GM21515 (cell line): ENCODE measurements at regions not wholly inside any gene's neighbourhood (a gene's known extent, or its start where the extent isn't known, plus 50 kb on each side); places are given as distances from the start of the nearest gene placed in this dataset.
A peak's percentile ranks its signal among the peaks of the same experiment; 100 is the strongest.

Source experiments
- ATAC-seq: cut with Tn5 transposase; IDR thresholded peaks from one replicate; pipeline ENCODE4 v1.9.1; 2021; ENCODE audit not compliant: unreplicated experiment

DNA sequence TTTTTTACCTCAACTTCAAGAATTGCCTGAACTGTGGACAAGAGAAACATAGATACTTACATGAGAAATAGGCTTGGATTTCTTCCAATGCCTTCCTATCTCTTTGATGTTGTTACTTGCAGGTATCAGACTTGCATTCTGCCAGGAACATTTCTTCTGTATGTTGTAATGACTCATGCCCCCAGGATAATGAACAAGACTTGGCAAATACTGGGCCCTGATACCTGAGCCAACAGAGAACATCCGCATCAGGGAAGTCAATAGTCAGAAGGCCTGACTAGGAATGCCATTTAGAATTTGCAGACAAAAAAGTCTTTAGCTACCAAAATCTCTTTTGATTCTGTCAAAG is 273.7 kb upstream of the KIRREL3 start:
- no peak for ATAC-seq

DNA sequence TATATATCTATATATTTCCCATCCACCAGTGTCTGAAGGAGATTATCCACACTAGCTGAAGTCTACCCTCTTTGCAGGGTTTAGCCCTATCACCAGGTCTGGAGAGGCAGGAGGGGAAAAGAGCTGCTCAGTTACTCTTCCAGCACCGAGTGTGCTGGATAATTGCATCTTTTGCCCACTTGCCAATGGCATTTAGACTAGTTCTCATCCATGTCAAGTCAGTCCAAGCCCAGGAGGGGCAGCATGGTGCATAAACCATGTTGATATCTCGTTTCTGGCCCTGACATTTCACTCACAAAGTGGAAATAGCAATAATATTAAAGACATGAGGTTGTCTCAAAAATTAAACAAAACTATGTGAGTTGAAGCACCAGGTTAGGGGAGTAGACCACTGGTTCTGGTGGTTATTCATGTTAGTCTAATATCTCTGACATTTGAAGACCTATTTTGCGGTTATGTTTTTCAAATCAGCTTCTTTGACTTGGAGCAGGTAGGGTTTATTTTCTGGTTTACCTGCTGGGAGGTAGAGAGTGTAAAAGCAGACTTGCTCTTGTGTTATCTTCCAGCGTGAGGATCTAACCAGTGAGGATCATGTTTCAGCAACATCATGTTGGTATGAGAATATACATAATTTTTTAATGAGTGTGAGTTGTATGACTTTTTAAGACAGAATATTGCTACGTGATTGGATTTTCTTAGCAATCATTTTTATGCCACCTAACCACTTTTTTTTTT is 273.2 kb upstream of the KIRREL3 start:
- ATAC-seq = no peak

DNA sequence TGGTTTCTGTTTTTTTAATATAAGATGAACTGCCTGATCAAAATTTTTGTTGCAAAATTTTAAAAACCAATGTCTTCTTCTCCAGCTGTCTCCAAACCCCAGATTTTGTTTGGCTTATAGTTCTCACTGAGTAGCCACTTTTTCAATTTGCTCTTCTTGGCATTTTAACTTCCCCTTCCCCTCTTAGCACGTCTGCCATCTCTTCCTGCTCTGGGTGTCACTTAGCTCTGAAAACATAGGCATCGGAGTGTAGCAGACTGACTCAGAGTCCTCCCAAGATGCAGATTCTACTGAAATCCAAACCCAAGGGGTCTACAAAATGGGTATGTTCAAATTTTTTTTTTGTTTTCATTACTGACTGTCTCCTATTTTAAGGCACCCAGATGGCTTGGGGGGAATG is 270.3 kb upstream of the KIRREL3 start:
- ATAC-seq = no peak

DNA sequence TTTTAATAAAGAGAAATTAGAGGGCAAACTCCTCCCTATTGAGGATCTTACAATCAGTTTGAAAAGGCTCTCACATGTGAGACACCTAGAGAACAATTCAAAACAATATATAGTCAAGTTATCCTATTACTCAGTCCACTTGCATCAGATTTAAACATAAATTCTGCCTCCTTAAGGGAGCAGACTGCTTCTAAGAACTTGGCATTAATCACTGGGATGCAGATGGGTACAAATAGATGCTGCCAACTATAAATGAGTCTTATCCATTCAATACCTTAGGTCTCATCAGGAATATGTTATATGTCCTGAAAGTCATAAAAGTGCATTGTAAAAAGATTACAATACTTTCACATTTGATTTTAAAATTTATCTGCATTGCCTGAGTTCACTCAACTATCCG is 269.3 kb upstream of the KIRREL3 start:
- no peak for ATAC-seq

DNA sequence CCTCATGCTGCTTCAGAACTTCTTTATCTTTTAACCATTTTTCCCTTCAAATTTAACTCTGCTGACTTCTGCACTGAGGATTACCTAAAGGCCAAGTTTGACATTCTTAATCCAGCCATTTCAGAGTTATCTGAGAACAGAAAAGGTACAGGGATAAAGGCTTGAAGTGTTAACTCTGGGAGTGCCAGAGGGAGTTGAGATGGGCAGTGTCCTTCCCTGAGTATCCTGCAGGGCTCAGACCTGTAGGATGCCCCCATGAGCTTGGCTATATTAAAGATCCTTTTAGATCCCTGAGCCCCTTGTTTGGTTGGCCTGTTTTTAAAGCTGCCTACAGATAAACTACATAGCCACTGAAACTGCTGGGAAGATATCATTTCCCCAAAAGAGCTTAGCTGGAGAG is 268.4 kb upstream of the KIRREL3 start:
- ATAC-seq = no peak

DNA sequence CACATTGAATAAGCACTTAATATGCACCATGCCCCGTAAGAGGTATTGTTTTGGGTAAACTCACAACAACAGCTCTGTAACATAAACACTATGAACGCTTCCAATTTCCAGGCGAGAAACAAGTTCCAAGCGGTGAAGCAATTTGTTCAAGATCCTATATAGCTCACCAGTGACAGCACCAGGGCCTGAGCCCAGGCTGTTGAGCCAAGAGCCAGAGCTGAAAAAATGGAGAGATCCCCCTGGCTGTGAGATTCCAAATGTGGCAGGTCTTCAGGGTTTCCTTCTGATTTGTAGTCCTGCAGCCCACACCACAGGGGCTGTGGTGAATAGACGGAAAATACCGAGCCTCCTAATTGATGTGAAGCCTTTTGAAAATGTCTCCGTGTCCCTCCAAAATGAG is 268.0 kb upstream of the KIRREL3 start:
- no peak for ATAC-seq

DNA sequence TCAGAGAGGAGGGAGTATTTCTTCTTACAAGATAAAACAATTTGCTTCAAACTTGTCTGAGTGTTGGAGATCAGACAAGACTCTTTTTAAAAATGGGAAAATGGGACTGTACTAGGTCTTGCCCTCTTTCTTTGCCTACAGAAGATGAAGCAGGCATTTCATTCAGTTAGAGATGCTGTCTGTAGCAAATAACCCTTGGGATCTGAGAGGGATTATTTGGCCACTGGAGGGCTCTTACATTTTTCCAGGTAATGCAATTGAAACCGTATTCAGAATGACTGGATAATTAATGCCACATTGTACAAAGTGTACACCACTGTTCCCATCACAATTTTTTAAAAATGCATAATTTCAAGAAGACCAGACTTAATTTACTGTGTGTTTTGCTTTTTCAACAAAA is 258.5 kb upstream of the KIRREL3 start:
- no peak for ATAC-seq

DNA sequence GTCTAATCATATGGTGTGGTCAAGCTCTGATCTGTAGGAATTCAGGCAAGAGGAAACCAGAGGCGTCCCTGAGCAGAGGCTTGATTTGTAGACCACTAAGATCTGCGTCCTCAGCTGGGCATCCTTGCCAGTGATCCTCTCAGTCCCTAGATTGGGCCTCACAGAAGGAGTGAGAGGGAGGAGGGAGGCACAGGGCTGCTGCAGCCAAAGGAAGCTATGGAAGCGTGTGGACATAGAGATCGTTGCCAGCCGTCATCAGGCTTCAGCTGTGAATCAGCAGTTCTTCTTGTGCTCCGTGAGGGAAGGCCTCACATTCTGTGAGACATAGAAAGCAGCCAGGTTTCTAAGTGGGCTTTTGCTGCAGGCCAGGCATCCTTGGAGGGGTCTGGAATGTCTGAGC is 254.6 kb upstream of the KIRREL3 start:
- no peak for ATAC-seq

DNA sequence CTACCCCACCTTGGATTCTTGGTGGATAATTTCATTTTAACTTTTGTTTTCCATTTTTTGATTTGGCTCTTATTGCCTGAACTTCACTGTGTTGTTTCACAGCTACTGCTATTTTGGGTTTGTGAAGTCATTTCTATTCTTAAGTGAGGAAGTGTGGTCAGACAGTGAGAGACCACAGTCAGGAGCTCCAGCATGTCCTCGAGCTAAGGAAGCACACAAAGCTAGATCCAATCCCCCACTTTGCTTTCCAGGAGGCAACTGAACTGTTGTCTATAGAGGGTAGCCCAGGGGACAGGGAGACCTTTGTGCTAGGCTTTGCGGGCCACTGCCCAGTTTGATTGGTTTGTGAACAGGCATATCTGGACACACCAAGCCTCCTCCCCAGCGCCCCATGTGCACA is 251.8 kb upstream of the KIRREL3 start:
- ATAC-seq = peak; percentile 50

DNA sequence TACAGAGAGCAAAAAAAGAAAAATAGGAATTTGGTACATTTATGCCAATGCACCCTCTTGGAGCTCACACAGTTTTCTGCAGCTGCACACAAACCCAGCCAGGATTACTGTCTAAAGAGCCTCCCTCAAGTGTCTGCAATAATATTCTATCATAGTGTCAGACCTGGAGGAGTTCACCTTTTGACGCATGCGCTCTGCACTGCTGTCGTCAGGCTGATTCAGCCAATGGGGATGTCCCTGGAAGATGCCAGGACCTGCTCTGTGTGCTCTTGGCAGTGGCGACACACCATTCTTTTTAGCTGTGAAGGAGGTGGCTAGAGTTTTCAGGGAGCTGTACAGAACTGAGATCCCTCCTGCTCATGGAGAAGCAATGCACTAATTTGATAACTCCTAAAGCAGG is 249.0 kb upstream of the KIRREL3 start:
- ATAC-seq = no peak

DNA sequence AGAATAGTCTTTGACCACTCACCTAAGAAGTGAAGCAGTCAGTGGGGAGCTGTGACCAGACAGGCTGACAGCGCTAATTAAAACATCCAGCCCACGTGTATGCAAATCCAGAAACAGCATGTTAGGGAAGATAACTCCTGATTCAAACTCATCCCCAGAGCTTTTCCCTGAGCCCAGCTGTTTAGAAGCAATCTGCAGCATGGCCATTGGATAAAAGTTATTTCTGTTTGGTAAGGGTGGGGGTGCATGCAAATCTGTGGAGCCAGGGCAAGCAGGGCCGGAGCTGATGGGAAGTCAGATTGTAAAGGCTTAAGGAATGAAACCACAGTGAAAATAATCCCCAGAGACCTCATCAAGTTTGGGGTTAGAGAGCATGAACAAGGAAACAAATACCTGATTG is 247.9 kb upstream of the KIRREL3 start:
- no peak for ATAC-seq

DNA sequence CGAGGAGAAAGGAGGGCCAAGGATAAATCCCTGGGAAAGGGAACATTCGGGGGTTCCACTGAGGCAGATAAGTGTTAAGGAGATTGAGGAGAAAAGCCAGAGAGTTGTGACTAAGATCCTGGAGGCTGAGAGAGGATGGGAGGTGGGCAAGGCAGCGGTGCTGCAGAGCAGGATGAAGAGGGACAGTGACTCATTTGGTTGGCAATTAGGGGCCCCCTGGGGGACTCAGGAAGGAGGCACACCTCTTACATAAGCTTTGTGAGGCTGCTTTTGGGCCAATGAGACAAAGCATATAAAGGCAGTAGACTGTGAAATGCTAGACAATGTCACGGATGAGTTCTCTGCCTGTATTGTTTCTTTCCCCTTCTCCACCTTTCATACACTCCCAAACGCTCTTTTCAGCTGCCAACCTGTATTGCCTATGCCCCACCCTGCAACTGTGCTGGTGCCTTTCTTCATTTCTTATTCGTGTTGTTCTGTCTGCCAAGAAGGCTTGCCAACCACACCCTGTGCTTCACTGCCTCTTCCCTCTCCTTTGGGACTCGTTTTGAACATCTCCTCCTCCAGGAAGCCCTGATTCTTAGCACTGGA is 246.8 kb upstream of the KIRREL3 start:
- ATAC-seq = no peak

DNA sequence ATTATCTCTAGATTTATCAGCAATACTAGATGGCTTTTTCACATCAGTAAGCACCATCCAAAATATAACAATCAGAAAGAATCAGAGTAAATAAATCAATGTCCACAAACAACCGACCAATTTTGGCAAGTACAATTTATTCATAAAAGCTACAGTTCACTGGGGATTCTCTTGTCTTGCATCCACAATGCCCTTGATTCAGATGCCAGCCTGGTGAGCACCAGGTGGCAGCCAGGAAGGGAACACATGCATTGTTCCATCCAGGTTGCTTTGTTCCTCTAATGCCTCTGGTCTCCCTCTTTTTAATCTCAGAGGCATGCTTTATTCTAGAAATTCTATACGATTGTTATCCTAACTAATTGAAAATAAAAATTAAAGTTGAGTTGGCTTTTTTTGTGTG is 242.1 kb upstream of the KIRREL3 start:
- ATAC-seq = no peak

DNA sequence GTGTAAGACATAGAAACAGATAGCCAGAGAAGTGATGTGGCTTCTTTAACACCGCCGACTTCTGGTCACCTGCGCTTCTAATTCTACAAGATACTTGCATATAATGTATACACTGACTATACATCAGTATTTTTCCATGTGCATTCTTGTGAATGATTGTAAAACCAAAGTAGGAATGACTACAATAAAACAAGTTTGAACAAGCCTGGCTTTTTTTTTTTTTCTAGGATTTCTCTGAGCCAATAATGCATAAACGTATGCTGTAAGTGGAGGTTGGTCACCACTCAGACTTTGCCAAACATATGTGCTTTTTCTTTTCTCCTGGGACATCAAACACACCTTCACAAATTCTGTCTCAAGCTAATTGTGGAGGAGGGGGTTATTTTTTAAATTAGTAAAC is 237.8 kb upstream of the KIRREL3 start:
- no peak for ATAC-seq

DNA sequence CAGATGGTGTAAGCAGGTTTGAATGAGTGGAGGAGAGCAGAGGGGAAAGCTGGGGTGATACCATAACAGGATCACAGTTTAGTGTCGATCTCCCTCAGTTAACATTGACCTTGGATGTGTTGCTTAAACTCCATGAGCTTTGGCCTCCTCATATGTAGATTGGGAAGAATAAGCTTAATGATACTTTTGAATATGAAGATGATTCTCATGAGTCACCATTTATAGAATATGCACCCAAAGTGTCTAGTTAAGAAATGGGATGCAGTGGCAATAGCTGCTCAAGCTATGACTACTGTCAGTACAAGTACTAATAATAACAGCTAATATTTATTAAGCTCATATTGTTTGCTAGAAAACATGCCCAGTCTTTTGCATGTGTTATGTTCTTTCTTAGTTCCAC is 236.2 kb upstream of the KIRREL3 start:
- ATAC-seq = no peak

DNA sequence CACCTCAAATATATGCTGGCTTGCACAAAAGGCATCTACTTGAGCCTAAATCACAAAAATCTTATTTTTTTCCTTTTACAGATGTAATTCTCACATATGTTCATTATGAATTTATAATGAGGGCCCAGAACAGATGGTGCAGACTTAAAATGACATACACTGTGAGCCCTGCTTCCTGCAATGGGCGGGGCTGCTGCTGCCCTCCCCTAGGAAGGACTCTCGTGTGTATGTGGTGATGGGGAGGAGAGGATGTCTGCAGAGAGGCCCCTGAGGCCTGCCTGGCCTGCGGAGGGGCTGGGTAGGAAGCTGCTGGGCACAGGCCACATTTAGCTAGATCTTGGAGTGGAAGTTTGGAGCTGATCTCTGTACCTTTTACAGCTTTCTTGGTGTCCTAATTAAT is 233.4 kb upstream of the KIRREL3 start:
- no peak for ATAC-seq

DNA sequence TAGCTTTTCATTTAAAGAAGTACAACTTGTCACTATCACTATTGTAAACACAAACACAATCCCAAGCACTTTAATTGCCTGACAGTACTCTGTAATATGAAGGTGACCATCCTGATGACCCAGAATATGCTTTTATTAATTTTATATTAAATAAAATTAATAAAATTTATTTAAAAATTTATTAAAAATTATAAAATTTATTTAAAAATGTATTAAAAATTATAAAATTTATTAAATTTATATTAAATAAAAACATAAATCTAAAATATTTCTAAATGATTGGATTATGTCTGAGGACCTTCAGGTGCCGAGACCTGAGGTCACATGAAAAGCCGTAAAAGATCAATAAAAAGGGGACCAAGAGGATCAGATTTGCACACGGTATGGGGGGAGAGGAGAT is 229.8 kb upstream of the KIRREL3 start:
- ATAC-seq = no peak

DNA sequence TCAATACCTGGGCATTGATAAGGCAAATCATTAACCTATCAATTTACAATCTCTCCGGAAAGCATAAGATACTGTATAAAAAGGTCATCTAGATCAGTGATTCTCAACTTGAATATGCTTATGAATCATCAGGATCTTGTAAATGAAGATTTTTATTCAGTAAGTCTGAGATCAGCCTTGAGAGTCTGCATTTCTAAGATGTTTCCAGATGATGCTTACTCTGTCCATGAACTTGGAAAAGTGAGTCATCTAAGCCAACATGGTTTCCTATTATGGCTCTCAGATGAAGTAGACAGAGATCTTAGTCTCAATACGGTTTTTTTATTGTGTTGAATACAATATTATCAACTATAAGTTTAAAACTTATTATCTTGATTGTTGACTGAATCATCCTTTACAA is 226.4 kb upstream of the KIRREL3 start:
- ATAC-seq = no peak

DNA sequence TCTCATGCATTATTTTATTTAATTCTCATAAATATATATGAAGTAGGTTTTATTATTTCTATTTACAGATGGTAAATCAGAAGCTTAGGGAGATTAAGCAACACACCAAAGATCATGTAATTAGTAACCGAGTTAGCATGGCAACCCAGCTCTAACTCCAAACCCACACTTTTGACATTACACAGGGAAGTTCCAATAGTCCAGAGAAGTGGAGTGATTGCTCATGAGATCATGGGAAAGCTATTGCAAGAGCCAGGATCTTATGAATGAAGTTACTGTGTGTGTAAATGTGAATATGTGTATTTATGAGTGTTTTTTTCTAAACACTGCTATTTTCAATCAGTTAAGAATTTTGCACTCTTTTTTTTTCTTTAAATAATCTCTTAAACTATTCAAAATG is 225.8 kb upstream of the KIRREL3 start:
- no peak for ATAC-seq

DNA sequence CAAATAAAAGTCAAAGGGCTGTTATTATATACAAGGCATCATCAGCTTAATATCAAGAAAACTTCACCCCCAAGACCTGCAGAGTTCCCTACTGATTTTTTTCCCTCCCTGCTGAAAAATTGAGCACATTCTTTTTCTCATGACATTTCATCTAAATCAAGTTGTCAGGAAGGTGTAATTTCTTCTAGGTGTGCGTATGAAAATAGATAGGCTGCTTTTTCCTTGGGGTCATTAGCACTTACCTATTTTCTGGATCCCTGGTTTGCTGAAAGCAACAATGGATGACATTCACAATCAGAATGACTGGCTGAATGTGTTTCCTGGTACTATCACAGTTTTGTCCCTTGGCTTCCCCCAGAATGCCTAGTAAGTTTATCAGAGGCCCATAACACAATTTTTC is 225.0 kb upstream of the KIRREL3 start:
- ATAC-seq = no peak

DNA sequence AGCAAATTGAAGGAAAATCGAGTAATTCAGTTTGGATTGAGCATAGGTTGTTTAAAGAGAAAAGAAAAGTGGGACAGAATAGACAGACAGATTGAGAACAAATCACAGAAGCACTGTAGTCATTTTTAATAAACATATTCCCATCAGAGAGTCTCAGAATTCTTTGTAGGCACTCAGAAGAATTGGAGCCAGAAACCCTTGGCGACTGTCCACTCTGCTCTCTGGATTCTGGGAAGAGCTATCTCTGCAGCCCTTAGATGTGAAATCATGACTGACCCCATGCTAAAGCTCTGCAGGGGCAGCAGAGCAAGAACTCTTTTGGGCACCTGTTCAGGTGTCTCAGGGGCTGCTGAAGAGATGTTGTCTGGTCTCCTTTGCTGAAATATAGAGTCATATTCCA is 223.7 kb upstream of the KIRREL3 start:
- no peak for ATAC-seq

DNA sequence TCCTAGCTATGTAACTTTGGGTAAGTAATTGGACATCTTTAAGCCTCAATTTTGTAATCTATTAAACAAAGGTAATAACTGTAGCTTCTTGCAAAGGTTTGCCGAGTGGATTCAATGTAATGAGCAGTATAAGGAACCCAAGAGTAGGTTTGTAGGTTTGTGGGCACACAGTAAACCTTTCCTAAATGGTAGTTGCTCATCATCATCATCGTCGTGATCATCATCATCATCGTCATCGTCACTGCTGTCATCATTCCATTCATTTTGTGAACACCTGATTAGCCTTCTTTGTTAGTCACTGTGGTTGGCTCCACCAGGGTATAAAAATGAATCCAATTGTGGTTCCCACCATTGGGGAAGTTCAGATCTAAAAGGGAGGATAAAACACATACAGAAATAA is 223.1 kb upstream of the KIRREL3 start:
- no peak for ATAC-seq

DNA sequence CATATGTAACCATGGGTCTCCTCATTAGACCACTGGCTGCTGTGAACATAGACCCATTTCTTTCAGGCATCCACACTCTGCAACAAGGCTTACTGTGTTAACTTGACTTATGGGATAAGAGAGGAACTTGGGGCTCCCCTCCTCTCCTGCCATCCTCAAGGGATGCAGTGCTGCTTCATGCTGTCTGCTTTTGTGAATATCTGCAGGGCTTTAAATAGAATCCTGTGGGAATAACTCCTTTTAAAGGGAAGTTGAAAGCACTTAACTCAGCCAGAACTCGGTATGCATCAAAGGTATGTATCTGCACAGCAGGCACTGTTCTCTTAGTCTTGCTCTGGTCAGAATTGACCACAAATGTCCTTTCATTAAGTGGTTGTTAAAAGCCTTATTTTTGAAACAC is 222.5 kb upstream of the KIRREL3 start:
- ATAC-seq = no peak
